ENCODE measurements at regions not wholly inside any gene's neighbourhood (a gene's known extent, or its start where the extent isn't known, plus 50 kb on each side); places are given as distances from the start of the nearest gene placed in this dataset.

DNA sequence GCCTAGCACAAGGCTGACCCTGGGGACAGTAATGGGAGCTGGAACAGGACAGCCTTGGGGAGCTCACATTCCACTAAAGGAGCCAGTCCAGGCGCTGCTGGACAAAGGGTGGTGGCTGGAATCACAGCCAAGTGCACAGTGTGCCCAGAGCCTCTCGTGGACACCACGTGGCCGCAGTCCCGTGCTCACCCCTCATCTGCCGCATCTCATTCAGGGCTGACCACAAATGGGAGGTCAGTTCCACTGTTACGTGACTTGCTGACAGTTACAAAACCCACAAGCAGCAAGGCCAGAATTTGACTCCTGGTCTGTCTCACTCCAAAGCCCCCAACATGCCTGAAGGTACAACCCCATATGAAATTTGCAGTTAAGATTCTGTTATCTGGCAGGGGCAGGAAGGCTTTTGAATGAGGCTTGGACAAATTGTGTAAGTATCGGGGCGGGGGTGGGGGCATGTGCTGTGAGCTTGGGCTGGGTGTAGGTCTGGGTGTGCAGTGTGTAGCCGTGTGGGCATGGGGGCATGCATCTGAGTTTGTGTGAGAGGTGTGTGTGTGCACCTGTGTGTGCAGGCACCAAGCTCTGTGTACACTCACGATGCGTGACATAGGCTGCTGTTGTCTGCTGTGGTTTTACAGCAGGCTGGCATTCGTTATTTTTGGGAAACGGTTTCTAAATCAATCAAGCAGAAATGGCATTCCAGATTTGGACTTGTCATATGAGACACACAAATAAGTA lies 301.7 kb downstream of the BRD1 start:
- no peak for TF ChIP-seq CTCF (IDR thresholded peaks at IDR 0.05)
- no peak for TF ChIP-seq POLR2A (IDR thresholded peaks at IDR 0.05)

Measured in heart left ventricle (tissue), 13 donors.